Ishikawa (cell line): ENCODE measurements at regions not wholly inside any gene's neighbourhood (a gene's known extent, or its start where the extent isn't known, plus 50 kb on each side); places are given as distances from the start of the nearest gene placed in this dataset.

Experiments
- CEBPB ChIP-seq: IDR thresholded peaks from 2 replicates; pipeline ENCODE4 v1.6.1; 2012
- CREB1 ChIP-seq: IDR thresholded peaks from 2 replicates; pipeline ENCODE4 v1.6.1; 2012; ENCODE audit warnings: low read depth
- EGR1 ChIP-seq: IDR thresholded peaks from 2 replicates; pipeline ENCODE4 v1.6.1; 2012
- EP300 ChIP-seq: IDR thresholded peaks from 2 replicates; pipeline ENCODE4 v1.6.1; 2012; ENCODE audit warnings: borderline replicate concordance
- FOXM1 ChIP-seq: IDR thresholded peaks from 2 replicates; pipeline ENCODE4 v1.6.1; 2012; ENCODE audit warnings: low read depth, borderline replicate concordance
- NFIC ChIP-seq: IDR thresholded peaks from 2 replicates; pipeline ENCODE4 v1.6.1; 2012
- RAD21 ChIP-seq: IDR thresholded peaks from 2 replicates; pipeline ENCODE4 v1.6.1; 2012; ENCODE audit warnings: low read depth
- REST ChIP-seq: IDR thresholded peaks from 2 replicates; pipeline ENCODE4 v1.6.1; 2012; ENCODE audit warnings: low read depth, mild to moderate bottlenecking
- TAF1 ChIP-seq: IDR thresholded peaks from 2 replicates; pipeline ENCODE4 v1.6.1; 2012; ENCODE audit warnings: low read depth, mild to moderate bottlenecking
- TCF12 ChIP-seq: IDR thresholded peaks from 2 replicates; pipeline ENCODE4 v1.6.1; 2012; ENCODE audit warnings: low read depth
- YY1 ChIP-seq: IDR thresholded peaks from 2 replicates; pipeline ENCODE4 v1.6.1; 2012; ENCODE audit warnings: low read depth
- ZBTB7A ChIP-seq: IDR thresholded peaks from 2 replicates; pipeline ENCODE4 v1.6.1; 2012; ENCODE audit warnings: low read depth
- TF ChIP-seq, protein P1 (sequence below): IDR thresholded peaks from 2 replicates; pipeline ENCODE4 v1.6.1; 2012
- TF ChIP-seq, protein P2 (sequence below): IDR thresholded peaks from 2 replicates; pipeline ENCODE4 v1.6.1; 2012

- TF ChIP-seq ZBTB7A (no peak), CEBPB (no peak), EGR1 (no peak), REST (no peak), TAF1 (no peak), TCF12 (no peak), EP300 (no peak), FOXM1 (no peak), CREB1 (no peak), YY1 (no peak), RAD21 (no peak), NFIC (no peak)
- TF ChIP-seq, protein P1, sequence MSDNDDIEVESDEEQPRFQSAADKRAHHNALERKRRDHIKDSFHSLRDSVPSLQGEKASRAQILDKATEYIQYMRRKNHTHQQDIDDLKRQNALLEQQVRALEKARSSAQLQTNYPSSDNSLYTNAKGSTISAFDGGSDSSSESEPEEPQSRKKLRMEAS, result no peak
- TF ChIP-seq, protein P2, sequence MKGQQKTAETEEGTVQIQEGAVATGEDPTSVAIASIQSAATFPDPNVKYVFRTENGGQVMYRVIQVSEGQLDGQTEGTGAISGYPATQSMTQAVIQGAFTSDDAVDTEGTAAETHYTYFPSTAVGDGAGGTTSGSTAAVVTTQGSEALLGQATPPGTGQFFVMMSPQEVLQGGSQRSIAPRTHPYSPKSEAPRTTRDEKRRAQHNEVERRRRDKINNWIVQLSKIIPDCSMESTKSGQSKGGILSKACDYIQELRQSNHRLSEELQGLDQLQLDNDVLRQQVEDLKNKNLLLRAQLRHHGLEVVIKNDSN, result no peak
Measured at GRCh38 chr10:120336306-120336910, 120.6 kb upstream of the PLPP4 start.
